ENCODE measurements at regions not wholly inside any gene's neighbourhood (a gene's known extent, or its start where the extent isn't known, plus 50 kb on each side); places are given as distances from the start of the nearest gene placed in this dataset.

GRCh38 chr12:13839365-13840336, 141.8 kb downstream of the GRIN2B start:
- DNase-seq: no peak

- no peak for DNase-seq
Measured at GRCh38 chr12:13836099-13836498, 145.3 kb downstream of the GRIN2B start.

- DNase-seq: no peak
Measured at GRCh38 chr12:13835652-13836051, 145.8 kb downstream of the GRIN2B start.

GRCh38 chr12:13834241-13834640, 147.2 kb downstream of the GRIN2B start:
- no peak for DNase-seq

- DNase-seq: no peak
Measured at GRCh38 chr12:13817131-13817530, 164.3 kb downstream of the GRIN2B start.

GRCh38 chr12:13816394-13816793, 165.0 kb downstream of the GRIN2B start:
- no peak for DNase-seq

- no peak for DNase-seq
Measured at GRCh38 chr12:13812168-13812567, 169.2 kb downstream of the GRIN2B start.

GRCh38 chr12:13811061-13811460, 170.3 kb downstream of the GRIN2B start:
- DNase-seq: no peak

GRCh38 chr12:13805041-13805440, 176.4 kb downstream of the GRIN2B start:
- DNase-seq: no peak

- DNase-seq: no peak
Measured at GRCh38 chr12:13801543-13801942, 179.9 kb downstream of the GRIN2B start.

- DNase-seq: no peak
Measured at GRCh38 chr12:13799574-13799973, 181.8 kb downstream of the GRIN2B start.

GRCh38 chr12:13798162-13798561, 183.2 kb downstream of the GRIN2B start:
- DNase-seq: no peak

- DNase-seq: no peak
Measured at GRCh38 chr12:13794706-13795105, 186.7 kb downstream of the GRIN2B start.

- DNase-seq: no peak
Measured at GRCh38 chr12:13790317-13790716, 191.1 kb downstream of the GRIN2B start.

GRCh38 chr12:13788626-13789025, 192.8 kb downstream of the GRIN2B start:
- no peak for DNase-seq

- DNase-seq: no peak
Measured at GRCh38 chr12:13786646-13787045, 194.8 kb downstream of the GRIN2B start.

GRCh38 chr12:13784504-13784903, 196.9 kb downstream of the GRIN2B start:
- DNase-seq: no peak

GRCh38 chr12:13780453-13780852, 200.9 kb downstream of the GRIN2B start:
- no peak for DNase-seq

GRCh38 chr12:13777374-13777773, 204.0 kb downstream of the GRIN2B start:
- no peak for DNase-seq

- DNase-seq: no peak
Measured at GRCh38 chr12:13772264-13772663, 209.1 kb downstream of the GRIN2B start.

- no peak for DNase-seq
Measured at GRCh38 chr12:13770576-13770975, 210.8 kb downstream of the GRIN2B start.

- no peak for DNase-seq
Measured at GRCh38 chr12:13769966-13770365, 211.4 kb downstream of the GRIN2B start.

- no peak for DNase-seq
Measured at GRCh38 chr12:13769273-13769672, 212.1 kb downstream of the GRIN2B start.

- DNase-seq: no peak
Measured at GRCh38 chr12:13764748-13765147, 216.7 kb downstream of the GRIN2B start.

All from hindlimb muscle (tissue), 1 donor.